PC-3 (cell line): ENCODE measurements at regions not wholly inside any gene's neighbourhood (a gene's known extent, or its start where the extent isn't known, plus 50 kb on each side); places are given as distances from the start of the nearest gene placed in this dataset.

Experiments
- ATAC-seq: fragments of 200-7000 bp; cut with Tn5 transposase; 2 replicates; pipeline ENCODE4 v1.9.1; 2020; ENCODE audit warnings: mild to moderate bottlenecking, moderate library complexity
- BruUV-seq: library from RNA; stranded (reverse); fragments of 400-500 nt; replicated peaks from 2 replicates; lab custom pipeline; 2021; lab: Mats Ljungman, UMichigan
- CTCF ChIA-PET: fragments of 300-600 bp; sonication (Branson Sonifier 250); formaldehyde crosslinking; loops from one replicate; lab custom pipeline; 2022; ENCODE audit warnings: antibody characterized with exemption; lab: Charles Lee
- POLR2A ChIA-PET: fragments of 300-600 bp; sonication (Branson Sonifier 250); formaldehyde crosslinking; loops from one replicate; lab custom pipeline; 2022; ENCODE audit warnings: antibody characterized with exemption; ENCODE audit not compliant: unreplicated experiment; lab: Charles Lee
- DNase-seq: peaks from one replicate; pipeline ENCODE4 v3.0.0-alpha.2; 2015
- H2AFZ ChIP-seq: fragments of 300-600 bp; sonication (generic); 2 replicates; pipeline ENCODE4 v1.6.0; 2016; ENCODE audit warnings: antibody characterized with exemption, low read length
- H3F3A ChIP-seq: fragments of 300-600 bp; sonication (generic); one replicate; pipeline ENCODE4 v1.6.0; 2017; ENCODE audit warnings: antibody characterized with exemption, low read length, control low read depth, mild to moderate bottlenecking; ENCODE audit not compliant: unreplicated experiment
- H3K27ac ChIP-seq: fragments of 300-600 bp; sonication (generic); 2 replicates; pipeline ENCODE4 v1.5.1; 2016; ENCODE audit warnings: mild to moderate bottlenecking, low read length
- H3K27me3 ChIP-seq: fragments of 300-600 bp; sonication (generic); 2 replicates; pipeline ENCODE4 v1.6.1; 2016; ENCODE audit warnings: low read length, mixed read lengths
- H3K36me3 ChIP-seq: fragments of 300-600 bp; sonication (generic); 2 replicates; pipeline ENCODE4 v1.6.1; 2016; ENCODE audit warnings: low read depth, mixed run types, low read length, mixed read lengths
- H3K4me1 ChIP-seq: fragments of 300-600 bp; sonication (generic); 2 replicates; pipeline ENCODE4 v1.5.1; 2016; ENCODE audit warnings: low read length; ENCODE audit not compliant: insufficient read depth
- H3K4me2 ChIP-seq: fragments of 300-600 bp; sonication (generic); 2 replicates; pipeline ENCODE4 v1.6.0; 2016; ENCODE audit warnings: low read length
- H3K4me3 ChIP-seq: fragments of 300-600 bp; sonication (generic); 2 replicates; pipeline ENCODE4 v1.5.1; 2016; ENCODE audit warnings: mild to moderate bottlenecking, low read length, mixed read lengths
- H3K79me2 ChIP-seq: fragments of 300-600 bp; sonication (generic); 2 replicates; pipeline ENCODE4 v1.6.1; 2017; ENCODE audit warnings: low read length, mixed read lengths
- H3K9ac ChIP-seq: fragments of 300-600 bp; sonication (generic); 2 replicates; pipeline ENCODE4 v1.6.0; 2016; ENCODE audit warnings: mild to moderate bottlenecking, low read length
- H3K9me2 ChIP-seq: fragments of 300-600 bp; sonication (generic); replicated peaks from 2 replicates; pipeline ENCODE4 v1.6.1; 2016; ENCODE audit warnings: mixed run types, low read length, mixed read lengths
- H3K9me3 ChIP-seq: fragments of 300-600 bp; sonication (generic); 2 replicates; pipeline ENCODE4 v1.6.1; 2016; ENCODE audit warnings: low read length, mixed read lengths
- H4K20me1 ChIP-seq: fragments of 300-600 bp; sonication (generic); 2 replicates; pipeline ENCODE4 v1.6.1; 2016; ENCODE audit warnings: low read length, mixed read lengths
- CTCF ChIP-seq: fragments of 300-600 bp; sonication (generic); conservative IDR thresholded peaks from 2 replicates; pipeline ENCODE4 v1.5.1; 2017; ENCODE audit warnings: antibody characterized with exemption, low read depth, mild to moderate bottlenecking, low read length
- EZH2 ChIP-seq: fragments of 300-600 bp; sonication (generic); IDR thresholded peaks from one replicate; pipeline ENCODE4 v1.6.1; 2017; ENCODE audit warnings: antibody characterized with exemption, mild to moderate bottlenecking, low read length; ENCODE audit not compliant: unreplicated experiment
- EZH2phosphoT487 ChIP-seq: fragments of 300-600 bp; sonication (generic); IDR thresholded peaks from 2 replicates; pipeline ENCODE4 v1.6.1; 2018; ENCODE audit warnings: mild to moderate bottlenecking, antibody characterized with exemption, low read length, borderline replicate concordance
- intact Hi-C: fragments of 100-400 bp; cut with micrococcal nuclease; formaldehyde crosslinking; loops from 2 replicates; pipeline ENCODE4 v1.9.0; 2023

DNA sequence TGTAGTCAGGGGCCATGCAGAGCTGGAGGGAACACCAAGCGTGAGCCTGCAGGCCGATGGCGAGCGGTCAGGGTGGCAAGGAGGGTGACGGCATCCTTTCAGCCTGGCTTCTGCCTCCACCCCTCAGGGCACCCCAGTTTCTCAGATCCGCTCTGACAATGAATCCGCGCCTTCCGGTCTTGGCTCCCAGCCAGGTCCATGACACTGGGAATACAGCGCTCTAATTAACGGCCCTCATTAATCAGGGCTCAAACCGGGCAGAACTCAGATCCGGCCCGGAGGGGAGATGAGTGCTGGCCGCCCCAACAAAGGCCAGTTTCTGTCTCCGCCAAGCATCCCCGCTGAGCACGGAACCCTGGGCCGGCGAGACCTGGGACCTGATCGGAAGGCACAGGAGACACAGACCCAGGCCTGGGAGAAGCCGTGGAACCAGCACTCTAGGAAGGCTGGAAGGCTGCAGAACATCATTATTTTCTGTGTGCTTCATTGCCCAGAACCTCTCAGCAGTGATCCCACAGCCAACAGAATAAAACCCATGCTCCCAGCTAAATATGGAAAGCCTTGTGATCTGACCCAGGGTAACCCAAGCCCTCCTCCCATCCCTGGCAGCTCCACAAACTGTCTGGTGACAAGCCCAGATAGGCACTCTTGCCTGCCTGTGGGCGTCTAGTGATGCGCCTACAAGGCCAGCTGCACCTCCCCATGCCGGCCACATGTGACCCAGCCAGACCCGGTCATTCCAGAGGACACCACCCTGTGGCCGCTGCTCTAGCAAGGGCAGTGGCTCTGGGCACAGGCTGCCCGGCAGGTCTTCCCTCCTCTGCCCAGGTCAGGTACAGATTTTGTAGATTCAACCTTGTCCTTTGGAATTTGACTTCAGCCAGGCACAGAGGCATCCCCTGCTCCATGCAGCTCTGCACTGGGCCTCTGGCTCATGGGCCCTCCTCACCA, 438.7 kb upstream of the MYT1L start:
- H3K79me2 ChIP-seq = no peaks in the 10 kb centered on the region
- H3K27ac ChIP-seq = no peak overlapping the region
- H3K9me2 ChIP-seq = no peaks in the 10 kb centered on the region
- no peaks in the 10 kb centered on the region for H3K4me1 ChIP-seq
- no peak overlapping the region for H2AFZ ChIP-seq
- H3F3A ChIP-seq = no peaks in the 10 kb centered on the region
- TF ChIP-seq EZH2phosphoT487 = no peak
- no peak for TF ChIP-seq CTCF
- no peak for TF ChIP-seq EZH2
- ChIA-PET POLR2A (no interaction called here), CTCF (no interaction called here)
- no peak overlapping the region for H3K4me3 ChIP-seq
- DNase-seq (no peak), ATAC-seq (no peak)
- BruUV-seq = no TSS peak
- no peak overlapping the region for H3K4me2 ChIP-seq
- no peaks in the 10 kb centered on the region for H3K36me3 ChIP-seq
- no peaks in the 10 kb centered on the region for H4K20me1 ChIP-seq
- no peaks in the 10 kb centered on the region for H3K27me3 ChIP-seq
- intact Hi-C loops = no loop called here
- H3K9ac ChIP-seq = no peak overlapping the region
- no peaks in the 10 kb centered on the region for H3K9me3 ChIP-seq

- BruUV-seq = no TSS peak
- H3K36me3 ChIP-seq = no peaks in the 10 kb centered on the region
- no peaks in the 10 kb centered on the region for H3K79me2 ChIP-seq
- H3K4me1 ChIP-seq = no peaks in the 10 kb centered on the region
- ChIA-PET CTCF (no interaction called here), POLR2A (no interaction called here)
- H3K9me3 ChIP-seq = no peaks in the 10 kb centered on the region
- no peaks in the 10 kb centered on the region for H3K27me3 ChIP-seq
- H3K4me2 ChIP-seq = no peak overlapping the region
- no peak overlapping the region for H2AFZ ChIP-seq
- ATAC-seq = no peak
- H3K4me3 ChIP-seq = no peak overlapping the region
- no peak for TF ChIP-seq EZH2phosphoT487
- TF ChIP-seq CTCF = no peak
- TF ChIP-seq EZH2 = no peak
- no peak for DNase-seq
- H3K9ac ChIP-seq = no peak overlapping the region
- no peaks in the 10 kb centered on the region for H4K20me1 ChIP-seq
- intact Hi-C loops = no loop called here
- no peaks in the 10 kb centered on the region for H3F3A ChIP-seq
- H3K9me2 ChIP-seq = no peaks in the 10 kb centered on the region
- no peak overlapping the region for H3K27ac ChIP-seq
Observed at GRCh38 chr2:2768476-2768875, 437.4 kb upstream of the MYT1L start.

- no TSS peak for BruUV-seq
- Histone ChIP-seq H3F3A (no peaks in the 10 kb centered on the region), H3K9ac (no peak overlapping the region), H3K79me2 (no peaks in the 10 kb centered on the region), H3K27ac (no peak overlapping the region), H3K27me3 (no peaks in the 10 kb centered on the region), H3K4me2 (no peak overlapping the region), H2AFZ (no peak overlapping the region), H3K4me3 (no peak overlapping the region), H3K4me1 (no peaks in the 10 kb centered on the region), H4K20me1 (no peaks in the 10 kb centered on the region), H3K36me3 (no peaks in the 10 kb centered on the region), H3K9me3 (no peaks in the 10 kb centered on the region), H3K9me2 (no peaks in the 10 kb centered on the region)
- DNase-seq (no peak), ATAC-seq (no peak)
- ChIA-PET CTCF (no interaction called here), POLR2A (no interaction called here)
- intact Hi-C loops = no loop called here
- no peak for TF ChIP-seq CTCF
- TF ChIP-seq EZH2 = no peak
- no peak for TF ChIP-seq EZH2phosphoT487
Observed at GRCh38 chr2:2767837-2768236, 436.8 kb upstream of the MYT1L start.
